GM21737 (cell line): ENCODE measurements at regions not wholly inside any gene's neighbourhood (a gene's known extent, or its start where the extent isn't known, plus 50 kb on each side); places are given as distances from the start of the nearest gene placed in this dataset.

Experiments used
- ATAC-seq: cut with Tn5 transposase; IDR thresholded peaks from one replicate; pipeline ENCODE4 v1.9.1; 2021; ENCODE audit warnings: mild to moderate bottlenecking, moderate library complexity; ENCODE audit not compliant: unreplicated experiment

DNA sequence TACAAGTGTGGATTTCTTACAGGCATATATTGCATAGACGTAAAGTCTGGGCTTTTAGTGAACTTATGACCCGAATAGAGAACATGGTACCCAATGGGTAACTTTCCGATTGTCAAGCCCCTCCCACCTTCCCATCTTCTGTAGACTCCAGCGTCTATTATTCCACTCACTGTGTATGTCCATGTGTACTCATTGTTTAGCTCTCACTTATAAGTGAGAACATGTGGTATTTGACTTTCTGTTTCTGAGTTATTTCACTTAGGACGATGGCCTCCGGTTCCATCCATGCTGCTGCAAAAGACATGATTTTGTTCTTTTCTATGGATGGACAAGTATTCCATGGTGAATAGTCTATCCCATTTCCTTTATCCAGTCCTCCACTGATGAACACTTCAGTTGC is 306.4 kb downstream of the CD83 start:
- no peak for ATAC-seq

DNA sequence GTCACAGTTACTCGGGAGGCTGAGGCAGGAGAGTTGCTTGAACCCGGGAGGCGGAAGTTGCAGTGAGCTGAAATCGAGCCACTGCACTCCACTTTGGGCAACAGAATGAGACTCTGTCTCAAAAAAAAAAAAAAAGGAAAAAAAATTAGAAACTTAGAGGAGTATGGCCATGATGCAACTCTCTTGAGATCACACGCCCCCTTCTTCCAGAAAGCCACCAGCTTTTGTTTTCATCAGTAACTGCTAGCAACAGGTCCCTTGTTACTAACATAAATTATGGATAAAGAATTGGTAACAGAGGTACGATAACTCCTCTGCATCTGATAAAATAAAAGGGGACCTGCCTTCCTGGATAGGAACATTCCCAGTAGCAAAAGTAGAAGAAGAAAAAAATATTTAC is 308.2 kb downstream of the CD83 start:
- no peak for ATAC-seq

DNA sequence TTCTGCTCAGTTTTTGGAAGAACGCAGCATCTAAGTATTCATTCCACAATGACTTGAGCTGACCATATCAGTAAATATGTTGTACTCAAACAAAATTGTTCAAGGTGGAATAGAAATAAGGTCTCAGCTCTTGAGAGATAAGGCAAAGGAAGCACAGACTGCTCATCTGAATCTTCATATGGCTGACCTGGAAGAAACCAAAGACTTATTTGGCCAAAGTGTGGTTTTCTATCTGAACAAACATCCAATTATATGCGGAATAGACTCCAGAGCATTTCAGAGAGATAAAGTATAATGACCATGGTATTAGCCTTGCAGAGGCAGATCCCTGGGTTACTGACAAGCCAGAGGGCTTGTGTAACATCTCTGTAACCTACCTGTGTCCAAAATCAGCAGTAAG is 308.7 kb downstream of the CD83 start:
- no peak for ATAC-seq

DNA sequence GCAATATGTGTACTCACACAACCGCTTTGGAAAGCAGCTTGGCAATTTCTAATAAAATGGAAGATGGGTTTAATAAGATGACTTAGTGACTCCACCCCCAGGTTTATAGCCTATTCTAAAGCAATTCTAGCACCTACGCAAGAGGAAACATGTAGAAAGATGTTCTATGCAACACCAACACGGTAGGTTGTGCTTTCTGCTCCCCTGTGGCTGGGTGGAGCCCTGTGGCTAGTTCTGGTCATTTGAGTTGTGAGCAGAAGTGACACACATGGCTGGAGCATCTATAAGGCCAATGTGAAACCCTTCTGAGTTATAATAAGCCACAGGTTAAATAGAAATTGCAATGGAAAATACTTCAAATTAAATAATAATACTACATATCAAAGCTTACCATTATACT is 310.7 kb downstream of the CD83 start:
- no peak for ATAC-seq

DNA sequence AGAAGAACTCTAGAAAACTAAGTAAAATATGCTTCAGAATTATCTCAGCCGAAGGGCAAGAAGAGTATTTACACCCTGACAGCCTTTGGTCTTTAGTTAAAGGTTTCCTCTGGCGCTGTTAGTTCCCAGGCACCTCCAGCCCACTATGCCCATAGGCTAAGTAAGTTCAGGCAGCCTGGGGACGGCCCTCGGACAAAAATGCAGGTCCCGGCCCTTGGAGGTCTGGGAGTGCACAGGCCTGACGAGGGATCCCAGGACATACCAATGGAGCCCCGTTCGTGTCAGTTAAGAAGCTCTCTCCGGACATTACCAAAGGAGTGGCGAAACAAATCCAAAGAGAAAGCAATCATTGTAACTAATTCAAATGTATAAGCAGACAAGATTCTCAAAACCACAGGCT is 311.8 kb downstream of the CD83 start:
- ATAC-seq = no peak

DNA sequence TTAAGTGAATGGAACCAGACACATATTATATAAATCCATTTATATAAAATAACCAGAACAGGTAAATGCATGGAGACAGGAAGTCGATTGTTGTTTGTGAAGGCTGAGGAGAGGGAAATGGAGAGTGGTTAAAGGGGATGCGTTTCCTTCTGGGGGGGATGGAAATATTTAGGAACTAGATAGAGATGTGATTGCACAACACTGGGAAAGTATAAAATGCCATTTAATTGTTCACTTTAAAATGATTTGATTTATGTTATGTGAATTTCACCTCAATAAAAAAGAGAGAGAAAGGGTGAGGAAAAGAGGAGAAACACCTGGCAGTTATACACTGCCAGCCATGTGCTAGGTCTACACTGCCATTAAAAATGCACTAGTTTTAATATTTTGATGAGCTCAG is 312.6 kb downstream of the CD83 start:
- ATAC-seq = no peak

DNA sequence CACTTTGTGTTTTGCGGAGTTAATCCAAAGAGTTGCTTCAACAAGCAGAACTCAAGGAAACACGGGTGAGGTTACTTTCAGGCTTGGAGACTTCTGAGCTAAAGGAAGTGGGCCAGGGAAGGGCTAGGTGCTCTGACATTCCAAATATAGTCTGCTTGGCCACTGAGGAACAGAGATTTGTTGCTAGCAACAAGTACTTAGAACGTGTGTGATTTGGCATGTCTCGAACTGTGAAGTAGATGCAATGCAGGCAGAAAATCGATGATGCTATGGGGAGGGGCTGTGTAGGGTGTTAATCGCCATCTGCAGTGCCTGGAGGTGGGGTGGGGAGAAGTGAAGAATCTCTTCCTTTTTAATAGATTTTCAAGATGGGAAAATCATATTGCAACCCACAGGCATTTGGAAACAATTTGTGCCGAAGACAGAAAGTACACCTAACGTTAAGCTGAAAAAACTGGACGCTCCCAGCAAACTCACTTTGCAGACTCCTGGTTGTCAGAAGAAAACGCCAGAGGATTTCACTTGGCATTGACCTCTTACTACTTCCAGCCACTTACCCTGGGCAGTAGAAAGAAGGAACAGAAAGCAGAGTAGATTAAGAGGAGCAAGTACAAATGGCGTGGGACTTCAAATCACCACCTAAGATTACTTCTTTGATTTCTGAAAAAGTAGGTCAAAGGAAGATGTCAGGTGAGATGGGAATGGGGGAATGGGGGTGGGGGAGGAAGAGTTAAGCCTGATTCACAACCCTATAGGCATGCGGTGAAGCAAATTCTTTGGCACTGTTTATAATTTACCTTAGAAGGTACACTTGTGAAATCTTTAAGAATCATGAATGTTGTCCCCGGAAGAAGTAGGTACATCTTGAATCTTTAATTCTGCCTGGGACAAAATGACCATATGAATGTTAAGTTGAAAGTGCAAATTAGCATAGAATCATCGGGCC is 314.1 kb downstream of the CD83 start:
- no peak for ATAC-seq

DNA sequence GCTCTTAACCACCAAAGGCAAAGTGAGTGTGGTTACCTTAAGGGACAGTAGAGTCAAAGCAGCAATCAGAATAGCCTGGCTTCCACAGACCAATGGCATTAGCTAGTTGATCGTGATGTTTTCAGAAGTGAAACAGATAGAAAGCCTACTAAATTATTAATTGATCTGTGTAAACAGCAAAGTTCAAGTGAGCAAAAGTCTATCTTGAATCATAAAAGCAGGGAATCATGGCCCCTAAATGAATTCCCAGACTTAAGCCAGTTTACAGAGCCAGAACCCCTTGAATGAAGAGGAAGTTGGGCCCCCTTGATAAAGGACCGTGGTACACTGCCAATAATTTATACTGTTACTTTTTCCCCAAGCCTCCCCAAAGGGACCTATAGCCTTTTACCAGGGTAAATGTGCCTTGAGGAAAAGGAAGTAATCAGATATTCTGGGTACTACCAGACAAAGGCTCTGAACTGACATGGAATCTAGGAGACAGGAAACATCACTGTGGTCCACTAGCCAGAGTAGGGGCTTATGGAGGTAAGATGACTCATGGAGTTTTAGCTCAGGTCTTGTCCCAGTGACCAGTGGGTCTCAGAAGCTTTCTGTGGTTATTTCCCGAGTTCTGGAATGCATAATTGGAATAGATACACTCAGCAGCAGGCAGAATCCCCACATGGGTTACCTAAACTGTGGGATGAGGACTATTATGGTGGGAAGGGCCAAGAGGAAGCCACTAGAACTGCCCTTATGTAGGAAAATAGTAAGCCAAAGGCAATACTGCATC is 317.5 kb downstream of the CD83 start:
- no peak for ATAC-seq

DNA sequence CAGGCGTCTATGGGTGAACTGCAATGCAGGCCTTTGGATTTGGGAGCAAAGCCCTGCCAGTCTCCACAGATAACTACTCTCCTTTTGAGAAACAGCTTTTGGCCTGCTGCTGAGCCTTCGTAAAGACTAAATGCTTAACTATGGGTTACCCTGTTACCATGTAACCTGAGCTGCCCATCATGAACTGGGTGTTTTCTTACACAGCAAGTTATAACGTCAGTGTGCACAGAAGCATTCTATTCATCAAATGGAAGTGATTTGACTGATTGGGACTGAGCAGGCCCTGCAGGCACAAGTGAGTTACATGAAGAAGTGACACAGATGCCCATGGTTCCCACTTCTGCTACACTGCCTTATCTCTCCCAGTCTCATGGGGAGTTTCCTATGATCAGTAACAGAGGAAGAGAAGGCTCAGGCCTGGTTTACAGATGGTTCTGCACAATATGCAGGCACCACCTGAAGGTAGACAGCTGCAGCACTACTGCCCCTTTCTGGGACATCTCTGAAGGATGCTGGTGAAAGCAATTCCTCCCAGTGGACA is 319.1 kb downstream of the CD83 start:
- ATAC-seq = no peak

DNA sequence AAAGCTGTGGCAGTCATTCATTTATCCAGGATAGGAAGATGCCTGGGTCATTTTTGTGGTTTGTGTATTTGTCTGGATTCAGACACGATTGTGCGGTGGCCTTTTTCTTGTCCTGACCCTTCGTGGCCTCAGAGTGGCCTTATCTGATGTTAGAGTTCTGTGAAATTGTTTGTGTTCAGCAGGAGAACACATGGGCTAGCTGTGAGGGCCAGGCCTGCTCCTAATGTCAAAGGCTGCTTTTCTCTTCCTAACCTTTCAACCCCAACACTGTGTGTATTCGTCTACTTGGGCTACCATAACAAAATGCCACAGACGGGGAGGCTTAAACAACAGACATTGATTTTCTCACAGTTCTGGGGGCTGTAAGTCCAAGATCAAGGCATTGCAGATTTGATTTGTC is 321.8 kb downstream of the CD83 start:
- no peak for ATAC-seq

DNA sequence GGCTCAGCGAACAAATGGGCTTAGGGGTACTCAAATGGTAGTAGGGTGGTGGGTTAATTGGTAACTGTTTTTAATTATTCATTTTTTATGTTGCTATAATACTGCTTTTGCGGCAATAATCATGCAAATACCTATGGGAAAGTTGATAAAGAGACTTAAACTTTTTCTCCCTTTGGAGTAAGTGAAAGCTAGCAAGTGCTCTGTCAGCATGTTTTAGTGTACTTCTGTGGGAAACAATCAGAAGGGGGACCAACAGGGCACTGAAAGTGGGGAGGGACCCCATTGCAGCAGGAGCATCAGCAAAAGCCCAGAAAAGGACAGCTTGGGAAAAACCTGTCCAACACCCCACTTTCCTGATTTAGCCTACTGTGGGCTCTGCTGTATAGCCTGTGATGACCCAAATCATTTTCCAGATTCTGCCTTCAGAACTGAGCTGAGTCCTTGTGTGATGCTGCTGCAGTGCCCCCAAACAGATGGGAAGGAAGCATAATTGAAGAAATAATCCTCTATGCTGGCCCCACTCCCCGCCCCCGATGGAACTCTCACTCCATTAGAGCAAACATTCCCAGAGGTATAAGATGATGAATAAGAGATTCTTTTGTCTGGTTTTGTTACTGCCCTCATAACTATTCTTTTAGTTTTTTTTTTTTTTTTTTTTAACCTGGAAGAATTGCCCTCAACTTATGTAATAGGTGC is 322.8 kb downstream of the CD83 start:
- no peak for ATAC-seq

DNA sequence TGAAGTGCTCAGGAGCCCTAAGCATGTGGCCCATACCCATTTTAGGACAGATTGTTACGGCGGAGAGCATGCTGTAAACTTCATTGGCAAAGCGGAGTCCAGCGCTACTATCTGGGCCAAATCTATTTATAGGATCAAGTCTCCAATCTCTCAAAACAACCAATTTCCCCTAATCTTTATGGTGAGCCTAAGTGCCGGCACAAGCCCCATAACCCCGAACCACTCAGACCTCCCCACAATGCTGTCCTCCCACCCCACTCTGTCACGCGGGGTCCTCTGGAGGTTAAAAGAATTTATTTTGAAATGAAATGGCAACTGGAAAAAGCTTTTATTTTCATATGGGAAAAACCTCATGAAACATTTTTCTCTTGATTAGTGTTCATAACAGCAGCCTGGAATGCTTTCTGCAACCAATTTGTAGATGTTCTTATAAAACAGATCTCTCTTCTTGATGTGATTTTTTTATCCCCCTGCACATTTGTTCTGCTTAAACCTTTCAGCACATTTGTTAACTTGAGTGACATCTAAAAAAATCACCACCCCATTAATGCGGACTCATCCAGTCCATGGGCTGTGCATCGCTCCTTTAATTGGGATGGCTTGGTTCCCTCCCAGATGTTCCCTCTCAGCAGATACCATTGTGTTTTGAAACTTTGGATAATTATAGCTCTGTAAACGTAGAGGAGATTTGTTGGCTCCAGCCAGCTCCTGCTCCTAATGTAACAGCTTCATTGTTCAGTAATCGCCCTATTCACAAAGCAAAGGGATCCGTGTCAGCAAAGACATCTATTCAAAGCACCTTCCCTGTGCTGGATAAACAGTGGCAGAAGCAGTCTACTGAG is 323.6 kb downstream of the CD83 start:
- ATAC-seq = no peak

DNA sequence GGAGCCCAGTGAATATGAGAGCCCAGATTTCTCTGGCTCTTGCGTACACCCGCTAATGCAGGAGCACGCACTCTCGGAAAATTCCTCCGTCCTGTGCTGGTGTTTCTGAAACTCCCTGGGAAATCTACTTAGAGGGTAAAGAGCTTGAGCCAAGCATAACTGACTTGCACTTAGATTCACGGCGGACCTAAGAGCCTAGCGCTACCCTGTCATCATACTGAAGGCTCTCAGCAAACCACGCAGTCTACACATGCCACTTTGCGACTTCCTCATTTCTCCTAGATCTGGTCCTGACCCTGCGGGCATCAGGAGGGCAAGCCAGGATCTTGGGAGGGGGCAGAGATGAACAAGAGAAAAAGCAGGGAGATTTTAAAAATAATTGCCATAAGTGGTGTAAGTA is 324.7 kb downstream of the CD83 start:
- no peak for ATAC-seq

DNA sequence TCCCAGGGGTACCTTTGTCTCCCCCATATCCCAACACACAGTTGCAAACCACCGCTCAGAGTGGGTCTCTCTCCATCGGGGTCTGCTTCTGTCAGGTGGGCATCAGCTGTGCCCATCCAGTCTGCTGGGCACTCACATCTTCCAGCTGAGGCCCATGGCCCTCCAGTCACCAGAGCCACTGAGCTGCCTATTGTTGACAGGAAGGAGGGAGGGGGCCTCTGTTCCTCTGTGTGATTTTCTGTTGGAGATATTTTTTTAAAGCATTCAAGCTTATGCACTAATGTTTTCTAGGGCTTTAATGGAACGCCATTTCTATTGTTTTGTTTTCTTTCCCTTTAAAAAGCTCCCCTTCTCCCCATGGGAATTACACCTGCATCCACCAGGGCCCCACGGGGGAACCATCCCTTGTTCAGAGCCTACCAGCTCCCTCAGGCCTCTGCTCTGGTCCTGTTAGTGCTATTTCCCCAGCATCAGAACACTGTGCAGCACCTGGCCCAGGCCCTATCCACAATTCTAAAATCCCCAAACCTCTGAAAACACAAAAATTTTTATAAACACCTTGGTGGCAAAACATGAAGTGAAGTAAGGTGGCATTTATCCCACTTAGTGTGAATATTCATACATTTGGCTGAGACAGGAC is 326.2 kb downstream of the CD83 start:
- no peak for ATAC-seq

DNA sequence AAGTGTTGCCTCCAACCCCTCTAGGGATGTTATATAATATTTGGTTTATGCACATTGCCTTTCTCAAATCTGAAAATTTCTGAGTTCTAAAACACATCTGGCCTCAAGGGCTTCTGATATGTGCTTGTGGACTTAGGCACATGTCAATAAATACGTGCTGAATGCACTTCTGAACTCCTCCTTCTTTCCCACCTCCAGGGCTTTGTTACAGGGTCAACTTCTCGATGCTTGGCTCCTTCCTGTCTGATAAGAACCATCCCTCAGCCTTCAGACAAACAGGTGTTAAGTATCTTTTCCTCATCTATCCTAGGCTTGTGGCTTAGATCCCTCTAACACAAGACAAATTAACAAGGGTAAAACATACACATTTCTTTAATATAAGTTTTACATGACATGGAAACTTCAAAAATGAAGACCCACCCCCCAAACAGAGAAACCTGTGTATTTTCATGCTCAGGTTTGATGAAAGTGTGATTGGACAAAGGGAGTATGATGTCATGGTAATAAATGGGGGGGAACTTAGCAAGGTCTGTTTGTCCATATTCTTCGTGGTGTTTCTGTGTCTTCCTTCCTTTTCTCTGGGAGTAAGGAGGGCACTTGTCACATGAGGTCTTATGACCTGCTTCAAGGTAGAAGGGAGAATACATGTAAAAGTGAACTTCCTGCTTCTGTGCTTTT is 326.9 kb downstream of the CD83 start:
- ATAC-seq = no peak

DNA sequence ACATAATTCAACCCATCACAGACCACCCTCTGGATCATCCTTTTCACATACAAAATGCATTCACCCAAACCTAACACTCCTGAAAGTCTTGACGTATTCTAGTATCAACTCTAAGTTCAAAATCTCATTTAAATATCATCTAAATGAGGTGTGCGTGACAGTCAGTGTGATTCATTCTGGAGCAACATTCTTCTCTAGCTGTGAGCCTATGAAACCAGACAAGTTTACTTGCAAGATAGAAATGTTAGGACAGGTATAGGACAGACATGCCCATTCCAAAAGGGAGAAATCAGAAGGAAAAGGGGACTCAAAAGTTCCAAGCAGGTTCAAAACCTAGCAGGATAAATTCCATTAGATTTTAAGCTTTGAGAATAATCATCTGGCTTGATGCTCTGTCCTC is 329.7 kb downstream of the CD83 start:
- no peak for ATAC-seq

DNA sequence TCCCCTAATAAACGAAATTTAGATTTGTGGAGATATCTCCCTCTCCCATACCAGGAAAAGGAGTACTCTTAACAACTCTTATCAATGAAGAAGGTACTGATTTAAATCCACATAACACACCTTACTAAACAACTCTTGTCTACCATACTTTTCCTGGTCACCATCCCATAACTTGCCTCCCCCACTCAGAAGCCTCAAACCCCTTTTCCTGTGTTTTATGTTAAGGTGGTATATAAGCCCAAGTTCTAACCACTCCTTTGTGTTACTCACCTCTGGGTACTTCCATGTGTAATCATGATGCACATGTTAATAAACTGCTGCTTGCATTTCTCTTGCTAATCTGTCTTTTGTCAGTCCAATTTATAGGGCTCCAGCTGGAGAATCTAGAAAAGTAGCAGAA is 330.7 kb downstream of the CD83 start:
- ATAC-seq = no peak

DNA sequence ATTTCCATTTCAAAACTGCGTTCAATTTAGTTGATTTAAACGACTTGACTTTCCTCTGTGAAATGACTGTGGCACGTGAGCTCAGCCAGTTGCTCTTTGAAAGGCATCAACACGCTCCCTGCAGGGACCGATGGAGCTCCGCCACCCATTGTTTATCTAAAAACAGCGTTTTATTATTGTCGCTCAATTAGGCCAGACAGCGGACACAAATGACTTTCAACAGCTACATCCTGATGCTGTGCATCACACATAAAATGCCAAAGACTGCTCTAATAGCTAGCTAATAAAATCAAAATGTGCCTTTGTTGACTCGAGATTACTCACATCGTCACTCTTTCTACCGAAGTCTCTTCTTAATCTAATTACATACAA is 332.5 kb downstream of the CD83 start:
- ATAC-seq = no peak

DNA sequence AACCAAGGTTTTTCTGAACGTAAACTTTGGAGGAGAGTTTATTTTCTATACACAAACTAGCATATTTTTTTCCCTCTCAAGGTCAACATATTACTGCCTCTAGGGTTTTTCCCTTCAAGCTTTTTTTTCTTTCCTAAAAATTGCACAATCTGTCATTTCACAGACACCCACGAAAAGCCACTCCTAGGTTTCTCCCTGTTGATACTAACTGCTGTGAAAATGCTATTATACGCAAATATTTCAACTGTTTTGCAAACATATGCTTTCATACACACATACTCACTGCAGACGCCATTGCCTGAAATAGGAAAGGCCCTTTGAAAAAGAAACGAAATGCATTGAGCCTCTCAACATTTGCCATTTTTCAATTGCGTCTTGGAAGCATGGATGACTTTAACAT is 333.0 kb downstream of the CD83 start:
- ATAC-seq = no peak
